GM12873 (cell line): ENCODE measurements at regions not wholly inside any gene's neighbourhood (a gene's known extent, or its start where the extent isn't known, plus 50 kb on each side); places are given as distances from the start of the nearest gene placed in this dataset.

Experiments
- TF ChIP-seq, protein P1 (sequence below): IDR thresholded peaks from 2 replicates; pipeline ENCODE4 v1.5.1; 2012; ENCODE audit warnings: low read depth, mild to moderate bottlenecking, moderate library complexity, low read length, control low read depth; ENCODE audit not compliant: insufficient read depth; ENCODE audit errors: missing control alignments

DNA sequence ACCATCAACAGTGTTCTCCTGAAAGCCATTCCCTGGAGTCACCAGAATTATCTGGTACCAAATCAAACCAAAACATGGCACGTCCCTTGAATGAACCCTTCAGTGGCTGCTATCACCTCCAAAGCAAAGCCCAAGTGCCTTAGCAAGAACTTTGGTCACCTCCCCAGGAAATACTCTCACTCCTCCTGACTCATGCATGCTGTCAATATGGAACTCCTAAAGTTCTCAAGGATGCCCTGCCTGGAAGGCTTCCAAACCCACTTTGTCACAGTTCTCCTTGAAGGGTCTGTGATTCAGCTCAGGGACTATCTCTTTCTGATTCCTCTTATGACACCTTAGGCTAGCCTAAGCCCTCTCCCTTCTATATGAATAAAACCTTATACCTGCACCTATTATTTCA lies 146.1 kb upstream of the RUNX1 start:
- TF ChIP-seq, protein P1, sequence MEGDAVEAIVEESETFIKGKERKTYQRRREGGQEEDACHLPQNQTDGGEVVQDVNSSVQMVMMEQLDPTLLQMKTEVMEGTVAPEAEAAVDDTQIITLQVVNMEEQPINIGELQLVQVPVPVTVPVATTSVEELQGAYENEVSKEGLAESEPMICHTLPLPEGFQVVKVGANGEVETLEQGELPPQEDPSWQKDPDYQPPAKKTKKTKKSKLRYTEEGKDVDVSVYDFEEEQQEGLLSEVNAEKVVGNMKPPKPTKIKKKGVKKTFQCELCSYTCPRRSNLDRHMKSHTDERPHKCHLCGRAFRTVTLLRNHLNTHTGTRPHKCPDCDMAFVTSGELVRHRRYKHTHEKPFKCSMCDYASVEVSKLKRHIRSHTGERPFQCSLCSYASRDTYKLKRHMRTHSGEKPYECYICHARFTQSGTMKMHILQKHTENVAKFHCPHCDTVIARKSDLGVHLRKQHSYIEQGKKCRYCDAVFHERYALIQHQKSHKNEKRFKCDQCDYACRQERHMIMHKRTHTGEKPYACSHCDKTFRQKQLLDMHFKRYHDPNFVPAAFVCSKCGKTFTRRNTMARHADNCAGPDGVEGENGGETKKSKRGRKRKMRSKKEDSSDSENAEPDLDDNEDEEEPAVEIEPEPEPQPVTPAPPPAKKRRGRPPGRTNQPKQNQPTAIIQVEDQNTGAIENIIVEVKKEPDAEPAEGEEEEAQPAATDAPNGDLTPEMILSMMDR, result no peak

DNA sequence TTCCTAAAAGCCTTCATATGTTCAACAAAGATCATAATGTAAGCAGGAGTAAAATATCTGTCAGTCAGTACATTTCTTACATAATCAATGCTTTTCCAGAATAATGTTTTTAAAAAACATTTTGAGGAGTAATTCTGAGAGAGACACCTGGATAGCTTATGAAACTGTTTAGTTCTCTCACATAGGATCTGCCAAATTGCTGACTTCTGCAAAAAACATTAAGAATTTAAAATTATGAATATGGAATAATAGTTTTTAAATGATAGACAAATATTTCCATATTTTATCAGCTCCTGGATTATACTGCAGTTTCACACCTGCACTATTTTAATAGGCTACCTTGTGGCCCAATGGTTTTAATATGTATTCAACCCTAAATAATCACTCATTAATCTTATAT lies 142.7 kb upstream of the RUNX1 start:
- TF ChIP-seq, protein P1, result no peak

DNA sequence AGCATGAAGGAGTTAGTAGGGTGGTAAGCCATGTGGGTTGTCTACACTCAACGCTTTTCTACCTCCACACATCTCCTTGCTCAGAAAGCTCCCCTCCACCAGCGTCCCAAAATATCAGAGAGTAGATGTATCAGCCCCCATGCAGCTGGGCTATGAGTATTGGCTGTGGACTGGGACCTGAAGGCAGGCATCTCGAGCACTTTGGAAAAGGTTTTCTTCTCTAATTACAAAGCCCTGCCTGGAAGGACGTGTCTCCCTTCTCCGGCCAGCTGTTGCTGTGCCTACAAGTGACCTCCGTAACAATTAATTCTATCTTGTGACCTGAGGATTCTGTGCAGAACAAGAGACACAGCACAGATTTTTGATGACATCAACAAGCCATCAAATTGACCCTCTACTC lies 142.0 kb upstream of the RUNX1 start:
- TF ChIP-seq, protein P1, result no peak

DNA sequence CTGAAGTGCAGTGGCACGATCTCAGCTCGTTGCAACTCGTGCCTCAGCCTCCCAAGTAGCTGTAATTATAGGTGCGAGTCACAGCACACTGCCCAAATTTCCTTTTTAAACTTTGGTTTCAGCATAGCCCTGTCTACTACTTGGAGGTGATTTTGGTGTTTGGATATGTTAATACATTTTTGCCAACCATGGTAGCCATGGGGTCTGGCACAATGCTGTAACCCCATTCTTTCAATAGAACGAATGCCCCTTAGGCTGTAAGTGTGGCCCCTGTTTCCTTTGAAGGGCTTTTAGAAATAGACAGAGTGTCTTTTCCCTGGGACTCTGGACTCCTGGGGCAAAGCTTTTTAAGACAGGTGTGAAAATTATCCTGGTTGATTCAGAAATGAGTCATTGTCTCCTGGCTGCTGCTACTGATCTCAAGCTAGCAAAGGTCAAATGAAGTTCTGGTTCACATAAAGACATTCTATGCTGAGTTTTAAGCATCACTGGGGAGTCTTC lies 141.1 kb upstream of the RUNX1 start:
- TF ChIP-seq, protein P1, result no peak

DNA sequence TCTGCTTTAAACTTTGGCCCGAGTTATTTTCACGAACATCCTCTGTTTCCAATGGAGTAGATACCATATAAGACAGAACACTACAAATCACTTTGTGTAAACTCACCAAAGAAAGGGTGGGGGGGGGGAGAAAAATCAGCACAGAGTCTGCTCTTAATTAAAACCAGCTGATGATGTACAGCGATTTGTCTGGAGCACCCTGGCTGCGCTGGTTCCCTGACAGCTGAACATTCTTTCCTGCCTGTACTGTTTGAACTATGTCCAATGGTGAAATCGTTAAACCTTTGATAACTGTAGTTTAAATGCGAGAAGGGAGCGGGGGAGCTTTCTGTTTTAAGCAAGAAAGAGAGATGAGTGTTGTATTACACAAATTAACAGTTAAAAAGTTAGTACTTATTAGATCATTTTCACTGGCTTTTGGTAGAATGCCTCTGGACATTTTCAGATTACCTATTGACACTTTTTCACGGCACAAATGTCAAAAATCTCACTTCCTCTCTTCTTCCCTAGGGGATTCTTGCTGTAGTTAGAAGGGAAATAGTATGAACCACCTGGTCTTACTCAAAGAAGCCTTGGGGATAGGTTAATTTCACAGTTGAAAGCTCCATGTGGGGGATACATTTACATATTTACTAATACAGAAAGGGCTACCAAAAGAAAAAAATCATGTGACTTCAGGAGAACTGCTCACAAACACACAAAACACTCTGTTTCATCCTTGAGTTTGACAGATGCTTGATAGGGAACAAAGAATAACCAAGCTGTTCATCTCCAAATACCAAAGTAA lies 140.2 kb upstream of the RUNX1 start:
- TF ChIP-seq, protein P1, result no peak

DNA sequence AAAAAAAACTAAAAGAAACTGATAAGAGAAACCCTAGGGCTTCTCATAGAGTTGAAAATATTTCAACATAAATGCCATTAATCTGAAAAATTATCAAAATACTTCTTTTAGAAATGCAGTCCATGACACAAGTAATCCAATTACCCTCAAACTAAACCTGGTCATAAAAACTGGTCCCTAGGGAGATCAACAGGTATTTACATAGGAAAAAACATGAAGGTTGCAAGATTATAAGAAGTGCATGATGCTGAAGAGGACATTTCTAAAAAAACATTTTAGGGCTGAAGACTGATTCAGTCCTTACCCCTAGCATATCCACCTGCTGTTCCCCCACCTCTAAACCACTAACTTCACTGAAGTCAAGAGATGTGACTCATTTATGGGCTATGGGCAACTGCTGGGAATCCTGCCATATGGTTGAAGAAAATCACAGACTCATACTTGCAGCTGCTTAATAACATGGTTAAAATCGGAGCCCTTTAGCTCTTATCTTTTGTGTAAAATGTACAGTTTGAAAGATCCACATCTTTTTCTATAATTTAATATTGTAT lies 131.0 kb upstream of the RUNX1 start:
- TF ChIP-seq, protein P1, result no peak

DNA sequence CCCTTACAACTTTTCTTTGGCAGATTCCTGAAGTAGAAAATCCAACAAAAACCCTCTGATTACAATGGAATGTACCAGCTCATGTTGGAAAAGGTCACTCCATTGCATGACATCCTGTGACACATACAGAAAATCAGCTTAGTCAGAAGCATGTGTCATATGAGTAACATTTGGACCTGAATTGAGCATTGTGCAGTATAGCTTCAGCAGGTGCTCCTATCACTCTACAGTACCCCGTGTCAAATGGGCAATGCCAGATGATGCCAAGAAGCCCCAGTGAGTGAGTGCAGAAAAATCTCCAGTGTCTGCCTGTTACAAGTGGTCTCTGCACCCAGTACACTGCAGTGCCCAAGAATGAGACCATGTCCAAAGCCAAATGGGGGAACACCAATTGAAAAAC lies 129.7 kb upstream of the RUNX1 start:
- TF ChIP-seq, protein P1, result no peak
